GM18867 (cell line): ENCODE measurements at regions not wholly inside any gene's neighbourhood (a gene's known extent, or its start where the extent isn't known, plus 50 kb on each side); places are given as distances from the start of the nearest gene placed in this dataset.

Source experiments
- ATAC-seq: cut with Tn5 transposase; IDR thresholded peaks from one replicate; pipeline ENCODE4 v1.9.1; 2021; ENCODE audit warnings: mild to moderate bottlenecking, moderate library complexity; ENCODE audit not compliant: unreplicated experiment

GRCh38 chr22:48104102-48104738 lies 1341.8 kb downstream of the TBC1D22A start:
- no peak for ATAC-seq

- no peak for ATAC-seq
Observed at GRCh38 chr22:48103126-48103875, 1340.9 kb downstream of the TBC1D22A start.

- ATAC-seq: no peak
Observed at GRCh38 chr22:48102581-48102980, 1340.1 kb downstream of the TBC1D22A start.

- no peak for ATAC-seq
Observed at GRCh38 chr22:48101704-48102103, 1339.3 kb downstream of the TBC1D22A start.

- no peak for ATAC-seq
Observed at GRCh38 chr22:48100685-48101417, 1338.4 kb downstream of the TBC1D22A start.

- ATAC-seq: no peak
Observed at GRCh38 chr22:48099671-48100070, 1337.2 kb downstream of the TBC1D22A start.

- no peak for ATAC-seq
Observed at GRCh38 chr22:48099251-48099650, 1336.8 kb downstream of the TBC1D22A start.

GRCh38 chr22:48098921-48099245 lies 1336.4 kb downstream of the TBC1D22A start:
- ATAC-seq: peak; percentile 23

- ATAC-seq: peak; percentile 77
Observed at GRCh38 chr22:48098243-48098920, 1335.9 kb downstream of the TBC1D22A start.

- ATAC-seq: peak; percentile 15
Observed at GRCh38 chr22:48097723-48098122, 1335.3 kb downstream of the TBC1D22A start.

GRCh38 chr22:48096851-48097665 lies 1334.6 kb downstream of the TBC1D22A start:
- ATAC-seq: no peak

- ATAC-seq: no peak
Observed at GRCh38 chr22:48096411-48096810, 1334.0 kb downstream of the TBC1D22A start.

GRCh38 chr22:48093981-48094380 lies 1331.5 kb downstream of the TBC1D22A start:
- no peak for ATAC-seq

GRCh38 chr22:48092866-48093265 lies 1330.4 kb downstream of the TBC1D22A start:
- ATAC-seq: no peak

GRCh38 chr22:48091656-48092223 lies 1329.3 kb downstream of the TBC1D22A start:
- no peak for ATAC-seq

GRCh38 chr22:48091060-48091650 lies 1328.7 kb downstream of the TBC1D22A start:
- no peak for ATAC-seq

GRCh38 chr22:48090332-48090672 lies 1327.9 kb downstream of the TBC1D22A start:
- ATAC-seq: no peak

- no peak for ATAC-seq
Observed at GRCh38 chr22:48089601-48090331, 1327.3 kb downstream of the TBC1D22A start.

- no peak for ATAC-seq
Observed at GRCh38 chr22:48088926-48089536, 1326.6 kb downstream of the TBC1D22A start.
